HFFc6 (cell line): ENCODE measurements at regions not wholly inside any gene's neighbourhood (a gene's known extent, or its start where the extent isn't known, plus 50 kb on each side); places are given as distances from the start of the nearest gene placed in this dataset.

Experiments
- DNase-seq: peaks from one replicate; pipeline ENCODE4 v3.0.0-alpha.2; 2018
- H3K27ac Mint-ChIP-seq: 2 replicates; pipeline ENCODE4 v1.8.0; 2020; ENCODE audit warnings: mild to moderate bottlenecking, mixed read lengths
- H3K27me3 Mint-ChIP-seq: 2 replicates; pipeline ENCODE4 v1.8.0; 2021; ENCODE audit warnings: mild to moderate bottlenecking, moderate library complexity, mixed read lengths; ENCODE audit not compliant: insufficient read depth
- H3K36me3 Mint-ChIP-seq: 2 replicates; pipeline ENCODE4 v1.8.0; 2021; ENCODE audit warnings: low read depth, mixed read lengths
- H3K4me1 Mint-ChIP-seq: 2 replicates; pipeline ENCODE4 v1.8.0; 2020; ENCODE audit warnings: low read depth, mixed read lengths
- H3K4me3 Mint-ChIP-seq: 2 replicates; pipeline ENCODE4 v1.8.0; 2020; ENCODE audit warnings: mild to moderate bottlenecking, moderate library complexity, mixed read lengths
- H3K9me3 Mint-ChIP-seq: 2 replicates; pipeline ENCODE4 v1.8.0; 2020; ENCODE audit warnings: mild to moderate bottlenecking, mixed read lengths
- CTCF ChIP-seq: fragments of 200-600 bp; sonication (generic); IDR thresholded peaks from 2 replicates; pipeline ENCODE4 v1.5.0; 2021; ENCODE audit warnings: antibody characterized with exemption, mild to moderate bottlenecking

- no peak for DNase-seq
- Mint-ChIP-seq H3K27me3 (no peaks in the 10 kb centered on the region), H3K4me3 (no peak overlapping the region), H3K27ac (no peak overlapping the region), H3K36me3 (no peaks in the 10 kb centered on the region), H3K4me1 (no peaks in the 10 kb centered on the region), H3K9me3 (no peaks in the 10 kb centered on the region)
- no peak for TF ChIP-seq CTCF
Observed at GRCh38 chrX:118187100-118187499, 70.5 kb upstream of the KLHL13 start.

- Mint-ChIP-seq H3K27ac (no peak overlapping the region), H3K4me3 (no peak overlapping the region), H3K4me1 (no peaks in the 10 kb centered on the region), H3K9me3 (no peaks in the 10 kb centered on the region), H3K27me3 (no peaks in the 10 kb centered on the region), H3K36me3 (no peaks in the 10 kb centered on the region)
- no peak for DNase-seq
- TF ChIP-seq CTCF: no peak
Observed at GRCh38 chrX:118189000-118189399, 72.4 kb upstream of the KLHL13 start.

- Mint-ChIP-seq H3K4me3 (no peak overlapping the region), H3K4me1 (no peaks in the 10 kb centered on the region), H3K27ac (no peak overlapping the region), H3K36me3 (no peaks in the 10 kb centered on the region), H3K9me3 (no peaks in the 10 kb centered on the region), H3K27me3 (no peaks in the 10 kb centered on the region)
- no peak for TF ChIP-seq CTCF
- DNase-seq: no peak
Observed at GRCh38 chrX:118189628-118190027, 73.0 kb upstream of the KLHL13 start.

- H3K27ac Mint-ChIP-seq: no peak overlapping the region
- H3K36me3 Mint-ChIP-seq: no peaks in the 10 kb centered on the region
- no peak for TF ChIP-seq CTCF
- no peaks in the 10 kb centered on the region for H3K4me1 Mint-ChIP-seq
- no peak for DNase-seq
- no peak overlapping the region for H3K4me3 Mint-ChIP-seq
- H3K27me3 Mint-ChIP-seq: no peaks in the 10 kb centered on the region
- no peaks in the 10 kb centered on the region for H3K9me3 Mint-ChIP-seq
Observed at GRCh38 chrX:118197730-118198129, 81.1 kb upstream of the KLHL13 start.

GRCh38 chrX:118198577-118198976 is 82.0 kb upstream of the KLHL13 start:
- no peak overlapping the region for H3K27ac Mint-ChIP-seq
- DNase-seq: no peak
- no peaks in the 10 kb centered on the region for H3K9me3 Mint-ChIP-seq
- no peaks in the 10 kb centered on the region for H3K27me3 Mint-ChIP-seq
- H3K4me1 Mint-ChIP-seq: no peaks in the 10 kb centered on the region
- H3K36me3 Mint-ChIP-seq: no peaks in the 10 kb centered on the region
- no peak overlapping the region for H3K4me3 Mint-ChIP-seq
- no peak for TF ChIP-seq CTCF

- no peak for TF ChIP-seq CTCF
- no peaks in the 10 kb centered on the region for H3K36me3 Mint-ChIP-seq
- no peak overlapping the region for H3K27ac Mint-ChIP-seq
- H3K9me3 Mint-ChIP-seq: no peaks in the 10 kb centered on the region
- DNase-seq: no peak
- H3K4me1 Mint-ChIP-seq: no peaks in the 10 kb centered on the region
- no peaks in the 10 kb centered on the region for H3K27me3 Mint-ChIP-seq
- H3K4me3 Mint-ChIP-seq: no peak overlapping the region
Observed at GRCh38 chrX:118199997-118200396, 83.4 kb upstream of the KLHL13 start.
